Type B pancreatic cell (in vitro differentiated cells): ENCODE measurements at regions not wholly inside any gene's neighbourhood (a gene's known extent, or its start where the extent isn't known, plus 50 kb on each side); places are given as distances from the start of the nearest gene placed in this dataset.

Experiments used
- DNase-seq: peaks from one replicate; pipeline ENCODE4 v3.0.0; 2021; ENCODE audit warnings: mixed read lengths; ENCODE audit not compliant: unreplicated experiment; ENCODE audit errors: extremely low spot score
- H3K27ac Mint-ChIP-seq: 2 replicates; pipeline ENCODE4 v1.8.0; 2021; ENCODE audit warnings: mild to moderate bottlenecking, mixed read lengths
- H3K27me3 Mint-ChIP-seq: 2 replicates; pipeline ENCODE4 v1.8.0; 2021; ENCODE audit warnings: mixed read lengths
- H3K36me3 Mint-ChIP-seq: 2 replicates; pipeline ENCODE4 v1.8.0; 2021; ENCODE audit warnings: mixed read lengths
- H3K4me1 Mint-ChIP-seq: one replicate; pipeline ENCODE4 v1.8.0; 2021; ENCODE audit warnings: mixed read lengths; ENCODE audit not compliant: unreplicated experiment
- H3K4me3 Mint-ChIP-seq: 2 replicates; pipeline ENCODE4 v1.8.0; 2021; ENCODE audit warnings: mild to moderate bottlenecking, mixed read lengths
- H3K9me3 Mint-ChIP-seq: 2 replicates; pipeline ENCODE4 v1.8.0; 2021; ENCODE audit warnings: mixed read lengths
- CTCF ChIP-seq: fragments of 200-600 bp; sonication (generic); conservative IDR thresholded peaks from 2 replicates; pipeline ENCODE4 v1.5.0; 2021; ENCODE audit warnings: antibody characterized with exemption, mild to moderate bottlenecking

GRCh38 chr5:29370248-29370647 is 1823.2 kb upstream of the CDH6 start:
- Mint-ChIP-seq H3K27me3 (no peaks in the 10 kb centered on the region), H3K4me1 (no peaks in the 10 kb centered on the region), H3K36me3 (no peaks in the 10 kb centered on the region), H3K27ac (no peak overlapping the region), H3K4me3 (no peak overlapping the region), H3K9me3 (no peaks in the 10 kb centered on the region)
- TF ChIP-seq CTCF, result no peak
- no peak for DNase-seq

GRCh38 chr5:29367176-29367833 is 1826.2 kb upstream of the CDH6 start:
- no peak overlapping the region for H3K4me3 Mint-ChIP-seq
- H3K36me3 Mint-ChIP-seq, result no peaks in the 10 kb centered on the region
- H3K27ac Mint-ChIP-seq, result no peak overlapping the region
- peak; percentile 63 for TF ChIP-seq CTCF
- no peaks in the 10 kb centered on the region for H3K9me3 Mint-ChIP-seq
- no peaks in the 10 kb centered on the region for H3K27me3 Mint-ChIP-seq
- no peak for DNase-seq
- H3K4me1 Mint-ChIP-seq, result no peaks in the 10 kb centered on the region

GRCh38 chr5:29351170-29351569 is 1842.3 kb upstream of the CDH6 start:
- H3K4me1 Mint-ChIP-seq, result no peaks in the 10 kb centered on the region
- no peaks in the 10 kb centered on the region for H3K36me3 Mint-ChIP-seq
- H3K9me3 Mint-ChIP-seq, result no peaks in the 10 kb centered on the region
- H3K27me3 Mint-ChIP-seq, result no peaks in the 10 kb centered on the region
- H3K4me3 Mint-ChIP-seq, result no peak overlapping the region
- no peak overlapping the region for H3K27ac Mint-ChIP-seq
- DNase-seq, result no peak
- TF ChIP-seq CTCF, result no peak

GRCh38 chr5:29337030-29337429 is 1856.5 kb upstream of the CDH6 start:
- DNase-seq, result no peak
- Mint-ChIP-seq H3K4me1 (no peaks in the 10 kb centered on the region), H3K27me3 (no peaks in the 10 kb centered on the region), H3K27ac (no peak overlapping the region), H3K9me3 (no peaks in the 10 kb centered on the region), H3K4me3 (no peak overlapping the region), H3K36me3 (no peaks in the 10 kb centered on the region)
- TF ChIP-seq CTCF, result no peak

- no peak overlapping the region for H3K4me3 Mint-ChIP-seq
- H3K27me3 Mint-ChIP-seq, result no peaks in the 10 kb centered on the region
- H3K9me3 Mint-ChIP-seq, result no peaks in the 10 kb centered on the region
- no peak for DNase-seq
- H3K4me1 Mint-ChIP-seq, result no peaks in the 10 kb centered on the region
- H3K27ac Mint-ChIP-seq, result no peak overlapping the region
- no peak for TF ChIP-seq CTCF
- H3K36me3 Mint-ChIP-seq, result no peaks in the 10 kb centered on the region
Observed at GRCh38 chr5:29321591-29321990, 1871.9 kb upstream of the CDH6 start.

GRCh38 chr5:29309359-29309758 is 1884.1 kb upstream of the CDH6 start:
- Mint-ChIP-seq H3K4me1 (no peaks in the 10 kb centered on the region), H3K27me3 (no peaks in the 10 kb centered on the region), H3K9me3 (no peaks in the 10 kb centered on the region), H3K4me3 (no peak overlapping the region), H3K36me3 (no peaks in the 10 kb centered on the region), H3K27ac (no peak overlapping the region)
- TF ChIP-seq CTCF, result no peak
- DNase-seq, result no peak
